OCI-LY7 (cell line): ENCODE measurements at regions not wholly inside any gene's neighbourhood (a gene's known extent, or its start where the extent isn't known, plus 50 kb on each side); places are given as distances from the start of the nearest gene placed in this dataset.

Experiments used
- BruUV-seq: library from RNA; stranded (reverse); fragments of 400-500 nt; replicated peaks from 2 replicates; lab custom pipeline; 2021; lab: Mats Ljungman, UMichigan
- CTCF ChIA-PET: fragments of 300-600 bp; sonication (Branson Sonifier 250); formaldehyde crosslinking; loops from one replicate; lab custom pipeline; 2022; ENCODE audit warnings: antibody characterized with exemption; ENCODE audit not compliant: unreplicated experiment; lab: Charles Lee
- POLR2A ChIA-PET: fragments of 300-600 bp; sonication (Branson Sonifier 250); formaldehyde crosslinking; loops from one replicate; lab custom pipeline; 2022; ENCODE audit warnings: antibody characterized with exemption; lab: Charles Lee
- DNase-seq: peaks from one replicate; pipeline ENCODE4 v3.0.0-alpha.2; 2015; ENCODE audit warnings: low spot score
- H2AFZ ChIP-seq: fragments of 200-600 bp; sonication (generic), shearing (Covaris generic); 2 replicates; pipeline ENCODE4 v1.6.1; 2014; ENCODE audit warnings: mild to moderate bottlenecking, antibody characterized with exemption, low read length, moderate library complexity
- H3K27ac ChIP-seq: fragments of 200-600 bp; sonication (generic); 2 replicates; pipeline ENCODE4 v1.5.1; 2014; ENCODE audit warnings: mixed run types, low read depth, mild to moderate bottlenecking, moderate library complexity, low read length, inconsistent platforms; ENCODE audit not compliant: poor library complexity, severe bottlenecking
- H3K36me3 ChIP-seq: fragments of 200-600 bp; sonication (generic); 2 replicates; pipeline ENCODE4 v1.6.1; 2014; ENCODE audit warnings: mild to moderate bottlenecking, antibody characterized with exemption, low read length, moderate library complexity, mixed read lengths; ENCODE audit not compliant: insufficient read depth
- H3K4me1 ChIP-seq: fragments of 200-600 bp; sonication (generic); 2 replicates; pipeline ENCODE4 v1.5.1; 2014; ENCODE audit warnings: mild to moderate bottlenecking, low read length; ENCODE audit not compliant: insufficient read depth, poor library complexity, severe bottlenecking
- H3K4me2 ChIP-seq: fragments of 200-600 bp; sonication (generic); 2 replicates; pipeline ENCODE4 v1.6.1; 2014; ENCODE audit warnings: mild to moderate bottlenecking, low read length
- H3K4me3 ChIP-seq: fragments of 200-600 bp; sonication (generic); 2 replicates; pipeline ENCODE4 v1.5.1; 2014; ENCODE audit warnings: mild to moderate bottlenecking, low read depth, low read length; ENCODE audit not compliant: poor library complexity, severe bottlenecking
- H3K79me2 ChIP-seq: fragments of 200-600 bp; sonication (generic); 2 replicates; pipeline ENCODE4 v1.6.1; 2016; ENCODE audit warnings: low read depth, mild to moderate bottlenecking, low read length, moderate library complexity, mixed read lengths; ENCODE audit not compliant: insufficient read depth
- H3K9me2 ChIP-seq: fragments of 200-600 bp; sonication (generic); 2 replicates; pipeline ENCODE4 v1.6.1; 2016; ENCODE audit warnings: mild to moderate bottlenecking, low read length, mixed read lengths; ENCODE audit not compliant: insufficient read depth
- H3K9me3 ChIP-seq: fragments of 200-600 bp; sonication (generic); 2 replicates; pipeline ENCODE4 v1.6.1; 2014; ENCODE audit warnings: mild to moderate bottlenecking, mixed run types, low read length, mixed read lengths
- H4K20me1 ChIP-seq: fragments of 200-600 bp; sonication (generic); 2 replicates; pipeline ENCODE4 v1.6.1; 2014; ENCODE audit warnings: mild to moderate bottlenecking, antibody characterized with exemption, low read length, moderate library complexity, mixed read lengths; ENCODE audit not compliant: insufficient read depth
- CTCF ChIP-seq: fragments of 200-600 bp; sonication (generic); conservative IDR thresholded peaks from 2 replicates; pipeline ENCODE4 v1.5.1; 2014; ENCODE audit warnings: mild to moderate bottlenecking, antibody characterized with exemption, low read length, moderate library complexity, mixed read lengths
- EZH2phosphoT487 ChIP-seq: fragments of 200-600 bp; sonication (generic); IDR thresholded peaks from 2 replicates; pipeline ENCODE4 v1.6.1; 2018; ENCODE audit warnings: low read depth, borderline replicate concordance, mild to moderate bottlenecking, mixed run types, antibody characterized with exemption, low read length, moderate library complexity, mixed read lengths
- intact Hi-C: fragments of 100-400 bp; cut with micrococcal nuclease; formaldehyde crosslinking; loops from one replicate; pipeline ENCODE4 v1.10.0; 2022; ENCODE audit not compliant: unreplicated experiment

- intact Hi-C loops, result no loop called here
- CTCF ChIA-PET, result no interaction called here
- H3K9me3 ChIP-seq, result no peaks in the 10 kb centered on the region
- H3K9me2 ChIP-seq, result no peaks in the 10 kb centered on the region
- no peak overlapping the region for H3K4me2 ChIP-seq
- H2AFZ ChIP-seq, result no peak overlapping the region
- POLR2A ChIA-PET, result no interaction called here
- no peak for DNase-seq
- no peaks in the 10 kb centered on the region for H4K20me1 ChIP-seq
- no peak overlapping the region for H3K4me3 ChIP-seq
- TF ChIP-seq CTCF, result no peak
- H3K79me2 ChIP-seq, result no peaks in the 10 kb centered on the region
- no peaks in the 10 kb centered on the region for H3K36me3 ChIP-seq
- no TSS peak for BruUV-seq
- no peaks in the 10 kb centered on the region for H3K4me1 ChIP-seq
- no peak overlapping the region for H3K27ac ChIP-seq
Measured at GRCh38 chr6:145086197-145086596, 649.1 kb downstream of the EPM2A start.

- Histone ChIP-seq H3K4me3 (no peak overlapping the region), H2AFZ (no peak overlapping the region), H3K4me2 (no peak overlapping the region), H3K9me2 (no peaks in the 10 kb centered on the region), H3K79me2 (no peaks in the 10 kb centered on the region), H3K27ac (no peak overlapping the region), H3K36me3 (no peaks in the 10 kb centered on the region), H3K4me1 (no peaks in the 10 kb centered on the region), H3K9me3 (no peaks in the 10 kb centered on the region), H4K20me1 (no peaks in the 10 kb centered on the region)
- intact Hi-C loops, result no loop called here
- ChIA-PET CTCF (no interaction called here), POLR2A (no interaction called here)
- BruUV-seq, result no TSS peak
- TF ChIP-seq CTCF (no peak), EZH2phosphoT487 (no peak)
- DNase-seq, result no peak
Measured at GRCh38 chr6:145087034-145087433, 648.3 kb downstream of the EPM2A start.

- H3K79me2 ChIP-seq, result no peaks in the 10 kb centered on the region
- no peak overlapping the region for H3K4me3 ChIP-seq
- H3K27ac ChIP-seq, result no peak overlapping the region
- no peaks in the 10 kb centered on the region for H3K4me1 ChIP-seq
- no peaks in the 10 kb centered on the region for H4K20me1 ChIP-seq
- H2AFZ ChIP-seq, result no peak overlapping the region
- no peaks in the 10 kb centered on the region for H3K36me3 ChIP-seq
- H3K4me2 ChIP-seq, result no peak overlapping the region
- H3K9me3 ChIP-seq, result no peaks in the 10 kb centered on the region
- ChIA-PET POLR2A (no interaction called here), CTCF (no interaction called here)
- no peaks in the 10 kb centered on the region for H3K9me2 ChIP-seq
- intact Hi-C loops, result no loop called here
- no peak for TF ChIP-seq CTCF
- no peak for TF ChIP-seq EZH2phosphoT487
- DNase-seq, result no peak
- BruUV-seq, result no TSS peak
Measured at GRCh38 chr6:145090801-145091585, 644.3 kb downstream of the EPM2A start.
